ENCODE measurements at regions not wholly inside any gene's neighbourhood (a gene's known extent, or its start where the extent isn't known, plus 50 kb on each side); places are given as distances from the start of the nearest gene placed in this dataset.

DNA sequence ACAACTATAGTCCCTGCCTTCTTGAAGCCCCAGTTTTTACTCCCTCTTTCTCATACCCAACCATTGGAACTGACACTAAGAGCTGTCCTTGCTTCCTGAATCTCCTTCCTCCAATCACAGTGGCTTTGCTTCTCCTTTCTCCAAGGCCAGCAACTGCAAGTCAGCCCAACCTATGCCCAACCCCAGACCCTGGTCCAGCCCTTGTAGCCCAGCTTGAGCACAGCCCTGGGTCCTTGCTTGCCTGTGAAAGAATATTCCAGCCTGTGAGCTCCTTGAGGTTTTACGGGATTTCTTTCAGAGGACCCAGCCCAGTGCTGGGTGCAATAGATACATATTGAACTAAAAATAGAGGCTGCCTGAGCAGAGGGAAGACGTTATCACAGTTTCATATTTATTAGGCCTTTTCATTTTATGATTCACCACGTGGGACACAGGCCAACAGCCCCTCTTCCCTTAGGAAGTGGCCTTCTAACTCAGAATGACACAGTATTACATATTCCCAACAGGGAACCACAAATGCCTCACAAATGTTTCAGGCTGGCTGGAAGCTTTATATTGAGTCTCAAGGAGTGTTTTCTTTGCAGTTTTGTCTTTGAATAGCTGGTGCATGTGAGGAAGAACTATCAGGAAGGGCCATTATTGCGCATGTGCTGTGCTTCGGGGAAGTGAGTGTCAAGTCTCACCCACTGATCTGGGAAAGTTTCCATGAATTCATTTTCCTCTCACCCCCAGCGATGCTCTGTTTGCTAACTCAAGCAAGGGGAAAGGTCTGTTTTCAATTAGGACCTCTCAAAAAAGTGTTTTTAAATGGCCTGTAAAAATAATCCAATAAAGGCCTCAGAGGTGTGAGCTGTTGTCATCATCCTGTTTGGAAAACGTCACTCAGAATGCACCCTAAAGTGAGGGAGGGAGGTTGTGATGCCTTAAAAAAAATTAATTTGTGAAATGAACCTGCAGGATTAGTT, 92.3 kb upstream of the NFIA start:
- no peak for DNase-seq
- Histone ChIP-seq H3K27ac (no peak overlapping the region), H3K9ac (ENCODE audit: low read depth in 2 of 2, low read length in 2 of 2) (no peak overlapping the region), H3K27me3 (no peaks in the 10 kb centered on the region), H3K4me1 (no peaks in the 10 kb centered on the region), H3K4me3 (no peak overlapping the region), H3K36me3 (no peaks in the 10 kb centered on the region), H3K9me3 (no peaks in the 10 kb centered on the region)
- intact Hi-C loops (cut with DNase I), result loop anchor here (10.0 kb wide), 1 partner anchor 465 kb away; no protein-coding TSS in a partner anchor
- TF ChIP-seq, protein P1, sequence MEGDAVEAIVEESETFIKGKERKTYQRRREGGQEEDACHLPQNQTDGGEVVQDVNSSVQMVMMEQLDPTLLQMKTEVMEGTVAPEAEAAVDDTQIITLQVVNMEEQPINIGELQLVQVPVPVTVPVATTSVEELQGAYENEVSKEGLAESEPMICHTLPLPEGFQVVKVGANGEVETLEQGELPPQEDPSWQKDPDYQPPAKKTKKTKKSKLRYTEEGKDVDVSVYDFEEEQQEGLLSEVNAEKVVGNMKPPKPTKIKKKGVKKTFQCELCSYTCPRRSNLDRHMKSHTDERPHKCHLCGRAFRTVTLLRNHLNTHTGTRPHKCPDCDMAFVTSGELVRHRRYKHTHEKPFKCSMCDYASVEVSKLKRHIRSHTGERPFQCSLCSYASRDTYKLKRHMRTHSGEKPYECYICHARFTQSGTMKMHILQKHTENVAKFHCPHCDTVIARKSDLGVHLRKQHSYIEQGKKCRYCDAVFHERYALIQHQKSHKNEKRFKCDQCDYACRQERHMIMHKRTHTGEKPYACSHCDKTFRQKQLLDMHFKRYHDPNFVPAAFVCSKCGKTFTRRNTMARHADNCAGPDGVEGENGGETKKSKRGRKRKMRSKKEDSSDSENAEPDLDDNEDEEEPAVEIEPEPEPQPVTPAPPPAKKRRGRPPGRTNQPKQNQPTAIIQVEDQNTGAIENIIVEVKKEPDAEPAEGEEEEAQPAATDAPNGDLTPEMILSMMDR (IDR thresholded peaks at IDR 0.05), result no peak

DNA sequence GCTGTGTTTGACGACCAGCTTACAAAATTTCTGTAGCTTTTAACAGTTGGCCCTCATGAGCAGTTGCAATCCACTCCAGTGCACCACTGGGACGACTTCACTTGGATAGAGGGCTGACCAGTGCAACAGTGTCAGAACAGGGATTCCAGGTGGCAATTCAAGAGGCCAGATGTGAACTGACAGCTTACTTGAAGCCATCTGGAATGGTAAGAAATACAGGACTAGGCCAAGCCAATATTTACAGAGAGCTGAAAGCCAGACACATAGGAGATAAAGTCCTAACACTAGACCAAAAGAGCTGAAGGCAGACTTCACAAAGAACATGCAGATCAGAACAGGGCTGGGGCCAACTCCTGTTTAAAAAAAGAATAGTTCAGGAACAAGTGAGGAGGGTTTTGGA, 93.5 kb upstream of the NFIA start:
- Histone ChIP-seq H3K27ac (no peak overlapping the region), H3K4me1 (no peaks in the 10 kb centered on the region), H3K27me3 (no peaks in the 10 kb centered on the region), H3K9me3 (no peaks in the 10 kb centered on the region), H3K4me3 (no peak overlapping the region), H3K9ac (ENCODE audit: low read depth in 2 of 2, low read length in 2 of 2) (no peak overlapping the region), H3K36me3 (no peaks in the 10 kb centered on the region)
- no peak for DNase-seq
- TF ChIP-seq, protein P1 (IDR thresholded peaks at IDR 0.05), result no peak
- intact Hi-C loops (cut with DNase I), result loop anchor here (10.0 kb wide), 1 partner anchor 466 kb away; no protein-coding TSS in a partner anchor

DNA sequence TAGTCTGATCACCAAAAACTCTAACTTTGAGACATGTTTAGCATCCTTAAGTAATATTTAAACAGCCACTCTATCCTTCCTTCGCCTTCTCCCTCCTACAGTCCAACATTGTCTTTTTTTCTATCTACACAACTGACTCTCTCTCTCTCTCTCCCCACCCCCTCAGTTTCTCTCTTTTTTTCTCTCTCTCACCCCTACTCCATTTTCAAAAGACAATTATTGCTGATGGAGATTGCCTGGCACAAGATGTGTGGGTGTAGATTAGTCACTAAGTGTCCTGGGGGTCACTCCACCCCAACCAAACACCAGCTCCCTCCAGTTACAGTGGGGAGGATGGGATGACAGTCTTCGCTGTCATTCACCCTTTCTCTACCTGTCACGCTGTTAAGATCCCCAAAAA, 94.5 kb upstream of the NFIA start:
- no peak overlapping the region for H3K4me3 ChIP-seq
- H3K9ac ChIP-seq (ENCODE audit: low read depth in 2 of 2, low read length in 2 of 2), result no peak overlapping the region
- H3K9me3 ChIP-seq, result no peaks in the 10 kb centered on the region
- no peak for DNase-seq
- H3K4me1 ChIP-seq, result no peaks in the 10 kb centered on the region
- H3K36me3 ChIP-seq, result no peaks in the 10 kb centered on the region
- no peaks in the 10 kb centered on the region for H3K27me3 ChIP-seq
- intact Hi-C loops (cut with DNase I), result loop anchor here (10.0 kb wide), 1 partner anchor 467 kb away; no protein-coding TSS in a partner anchor
- H3K27ac ChIP-seq, result no peak overlapping the region
- TF ChIP-seq, protein P1 (IDR thresholded peaks at IDR 0.05), result no peak

DNA sequence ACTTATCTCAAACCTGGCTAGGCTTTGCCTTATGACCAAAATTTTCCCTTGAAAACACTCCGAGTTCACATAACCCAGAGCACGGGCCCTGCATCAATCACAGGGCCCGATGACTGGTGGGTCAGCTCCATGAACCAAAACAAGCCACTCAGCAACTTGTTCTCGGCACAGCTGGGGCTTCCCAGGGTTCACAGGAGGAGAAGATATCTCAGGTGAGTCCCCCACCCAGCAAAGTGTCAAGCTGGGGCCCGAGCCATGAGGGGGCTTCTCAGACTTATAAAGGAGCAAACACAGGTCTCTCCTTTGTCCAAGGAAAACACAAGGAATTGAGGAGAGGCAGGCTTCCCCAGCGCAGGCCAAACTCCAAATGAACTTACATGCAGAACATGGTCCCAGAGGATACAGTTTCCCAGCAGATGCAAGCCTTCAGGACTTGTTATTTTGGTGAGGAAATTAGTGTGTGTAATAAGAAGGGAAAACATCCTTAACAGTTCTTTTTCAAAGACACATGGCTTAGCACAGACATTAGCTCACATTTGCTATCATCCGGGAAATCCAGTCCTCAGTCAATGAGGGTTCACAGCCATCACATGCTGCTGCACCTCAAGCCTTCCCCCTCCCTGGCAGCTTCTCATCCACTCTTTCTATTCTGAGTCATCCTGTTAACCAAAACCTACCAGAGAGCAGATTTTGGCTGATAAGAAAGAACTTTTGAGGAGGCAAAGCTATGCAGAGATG, 98.1 kb upstream of the NFIA start:
- Histone ChIP-seq H3K9me3 (no peaks in the 10 kb centered on the region), H3K9ac (ENCODE audit: low read depth in 2 of 2, low read length in 2 of 2) (no peak overlapping the region), H3K36me3 (no peaks in the 10 kb centered on the region), H3K27me3 (no peaks in the 10 kb centered on the region), H3K27ac (no peak overlapping the region), H3K4me3 (no peak overlapping the region), H3K4me1 (no peaks in the 10 kb centered on the region)
- TF ChIP-seq, protein P1 (IDR thresholded peaks at IDR 0.05), result no peak
- no peak for DNase-seq
- intact Hi-C loops (cut with DNase I), result loop anchor here (5.0 to 10.0 kb wide), 2 partner anchors 58 to 471 kb away; no protein-coding TSS in a partner anchor

DNA sequence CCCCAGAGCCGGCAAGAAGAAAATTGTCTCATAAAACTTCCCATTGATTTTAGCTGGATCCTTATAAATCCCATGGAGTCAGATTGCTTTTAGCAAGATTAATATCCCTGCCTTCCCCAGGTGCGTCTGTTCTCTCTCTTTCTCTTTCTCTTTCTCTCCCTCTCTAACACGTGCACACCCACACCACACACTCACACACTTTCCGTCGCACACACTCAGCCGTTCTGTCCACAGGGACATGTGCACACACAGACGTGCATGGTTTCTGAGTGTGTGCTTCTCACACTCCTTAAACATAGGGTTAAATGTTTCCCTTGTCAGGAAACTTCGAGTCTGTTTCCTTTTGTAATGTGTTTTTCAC, 98.7 kb upstream of the NFIA start:
- H3K27ac ChIP-seq, result no peak overlapping the region
- H3K9ac ChIP-seq (ENCODE audit: low read depth in 2 of 2, low read length in 2 of 2), result no peak overlapping the region
- TF ChIP-seq, protein P1 (IDR thresholded peaks at IDR 0.05), result no peak
- no peaks in the 10 kb centered on the region for H3K36me3 ChIP-seq
- no peak overlapping the region for H3K4me3 ChIP-seq
- intact Hi-C loops (cut with DNase I), result loop anchor here (5.0 to 10.0 kb wide), 2 partner anchors 59 to 471 kb away; no protein-coding TSS in a partner anchor
- H3K27me3 ChIP-seq, result no peaks in the 10 kb centered on the region
- no peaks in the 10 kb centered on the region for H3K4me1 ChIP-seq
- DNase-seq, result no peak
- H3K9me3 ChIP-seq, result no peaks in the 10 kb centered on the region
